ENCODE measurements at regions not wholly inside any gene's neighbourhood (a gene's known extent, or its start where the extent isn't known, plus 50 kb on each side); places are given as distances from the start of the nearest gene placed in this dataset.
"Not testable (repeated sequence)": the region's sequence is repeated elsewhere in the genome, so short reads cannot be mapped to it uniquely, and the experiment has no call there.

DNA sequence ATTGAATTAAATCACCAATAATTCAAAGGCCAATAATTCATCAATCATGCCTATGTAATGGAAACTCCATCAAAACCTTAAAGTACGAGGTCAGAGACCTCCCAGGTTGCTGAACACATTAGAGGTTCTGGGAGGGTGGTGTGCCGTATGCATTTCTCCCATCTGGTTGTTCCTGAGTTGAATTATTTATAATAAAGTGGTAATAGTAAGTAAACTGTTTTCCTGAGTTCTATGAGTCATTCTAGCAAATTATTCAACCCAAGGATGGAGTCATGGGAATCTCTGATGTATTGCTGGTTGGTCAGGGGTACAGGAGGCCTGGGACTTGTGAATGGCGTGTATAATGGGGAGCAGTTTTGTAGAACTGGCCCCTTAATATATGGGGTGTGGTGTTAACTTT lies 191.7 kb downstream of the CARTPT start:
- no peak for DNase-seq

DNA sequence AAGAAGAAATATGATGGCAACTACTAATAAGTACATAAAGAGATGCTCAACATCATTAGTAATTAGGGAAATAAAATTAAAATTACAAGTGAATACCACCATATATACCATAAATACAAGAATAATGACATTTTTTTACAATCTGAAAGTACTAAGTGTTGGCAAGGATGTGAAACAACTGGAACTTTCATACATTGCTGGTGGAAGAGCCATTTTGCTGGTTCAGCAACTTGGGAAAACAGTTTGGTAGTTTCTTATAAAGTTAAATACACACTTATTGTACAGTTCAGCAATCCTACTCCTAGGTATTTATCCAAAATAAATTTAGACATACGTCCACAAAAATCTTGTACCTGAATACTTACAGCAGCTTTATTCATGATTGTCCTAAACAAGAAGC lies 192.9 kb downstream of the CARTPT start:
- DNase-seq: no peak

DNA sequence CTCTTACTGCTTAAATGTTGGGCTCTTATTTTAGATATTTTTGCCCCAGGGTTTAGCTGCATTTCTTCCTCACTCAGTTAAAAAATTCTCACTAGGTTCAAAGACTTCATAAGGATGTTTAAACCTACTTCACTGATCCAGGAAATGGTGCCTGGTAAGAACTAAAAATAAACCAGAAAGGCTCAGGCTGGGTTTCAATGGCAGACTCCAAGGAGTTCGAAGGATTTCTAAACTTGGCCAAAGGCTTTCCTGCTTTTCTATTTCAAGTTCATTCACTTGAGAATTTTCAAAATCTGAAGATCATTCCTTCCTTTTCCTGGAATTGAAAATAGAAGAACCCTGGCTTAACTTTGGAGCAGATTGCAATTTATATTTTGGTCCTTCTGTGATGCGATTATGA lies 193.0 kb upstream of the MAP1B start:
- no peak for DNase-seq

DNA sequence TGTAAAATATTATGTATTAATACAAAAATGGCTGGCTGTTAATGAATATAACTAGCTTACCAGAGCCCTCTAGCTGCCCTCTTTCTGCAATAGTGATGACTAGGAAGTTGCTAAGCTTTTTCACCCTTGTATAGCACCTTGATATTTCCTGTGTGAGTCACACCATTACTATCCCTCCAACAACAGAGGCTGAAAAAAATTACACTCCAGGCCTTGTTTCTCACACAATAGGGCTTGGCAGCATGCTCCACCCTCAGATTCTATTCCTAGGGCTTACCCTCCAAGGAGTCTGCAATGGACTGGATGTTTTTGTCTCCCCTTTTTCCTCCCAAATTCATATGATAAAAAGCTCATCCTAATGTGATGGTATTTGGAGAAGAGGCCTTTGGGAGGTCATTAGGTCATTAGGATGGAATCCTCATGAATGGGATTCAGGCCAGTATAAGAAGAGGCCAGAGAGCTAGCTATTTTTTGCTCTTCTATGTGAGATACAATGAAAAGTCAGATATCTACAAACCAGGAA lies 184.6 kb upstream of the MAP1B start:
- DNase-seq: no peak

DNA sequence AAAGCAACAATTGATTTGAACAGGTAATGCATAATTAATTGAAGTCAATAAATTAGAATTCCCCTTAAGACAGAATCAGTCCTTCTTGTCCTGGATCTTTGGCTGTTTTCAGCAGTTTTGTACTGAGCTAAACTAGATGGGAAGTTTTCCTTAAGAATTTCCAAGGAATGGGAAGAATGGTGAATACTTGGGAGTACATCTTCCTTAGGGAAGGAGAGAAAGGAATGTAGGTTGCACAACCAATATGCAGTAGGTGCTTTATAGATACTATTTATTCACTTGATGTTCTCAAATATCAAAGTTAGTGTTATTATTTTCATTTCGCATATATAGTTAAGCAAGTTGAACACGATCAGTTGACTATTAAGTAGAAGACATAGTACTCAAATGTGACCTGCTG lies 183.5 kb upstream of the MAP1B start:
- no peak for DNase-seq

GRCh38 chr5:71924325-71924724 lies 182.9 kb upstream of the MAP1B start:
- DNase-seq: no peak

DNA sequence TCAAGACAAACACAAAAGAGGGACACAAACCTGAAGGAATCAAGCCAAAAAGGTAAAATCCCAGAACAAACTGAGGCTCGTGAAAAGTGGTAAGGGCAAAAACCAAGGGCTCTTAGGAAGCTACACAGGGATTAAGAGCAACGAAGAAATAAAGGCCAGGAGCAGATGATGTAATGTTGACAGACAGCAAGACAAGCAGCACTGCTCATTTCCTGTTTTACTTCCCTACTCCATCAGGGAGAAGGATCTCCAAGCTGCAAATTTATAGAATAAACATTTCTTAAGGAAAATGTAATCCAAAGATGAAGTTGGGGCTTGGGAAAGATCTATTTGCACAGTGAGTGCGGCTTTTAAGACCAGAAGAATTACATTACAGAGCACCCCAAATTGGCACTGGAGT lies 182.3 kb upstream of the MAP1B start:
- DNase-seq: no peak

DNA sequence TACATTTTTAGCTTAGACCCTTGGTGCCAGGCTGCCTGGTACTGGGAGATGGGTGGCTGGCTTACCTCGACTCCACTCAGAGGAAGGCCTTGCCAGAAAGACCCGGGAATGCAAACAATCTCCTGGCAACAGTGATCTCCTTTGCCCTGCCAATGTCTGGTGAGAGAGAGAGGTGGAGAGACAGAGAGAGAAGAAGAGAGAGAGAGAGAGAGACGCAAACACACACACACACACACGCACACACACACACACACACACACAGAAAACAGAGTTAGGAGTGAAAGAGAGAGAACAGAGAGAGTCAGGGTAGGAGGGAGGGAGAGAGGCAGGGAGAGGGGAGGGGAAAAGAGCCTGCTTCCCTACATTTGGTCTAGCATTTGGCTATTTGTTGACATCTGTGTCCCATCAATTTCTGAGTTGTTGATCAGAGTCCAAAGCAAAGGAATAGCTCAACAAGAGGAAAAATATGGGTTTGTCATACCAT lies 181.6 kb upstream of the MAP1B start:
- DNase-seq: no peak

- no peak for DNase-seq
These were observed 178.3 kb upstream of the MAP1B start for GRCh38 chr5:71929003-71929402.

- not testable (repeated sequence) for DNase-seq
These were observed 176.7 kb upstream of the MAP1B start for GRCh38 chr5:71930554-71930953.

DNA sequence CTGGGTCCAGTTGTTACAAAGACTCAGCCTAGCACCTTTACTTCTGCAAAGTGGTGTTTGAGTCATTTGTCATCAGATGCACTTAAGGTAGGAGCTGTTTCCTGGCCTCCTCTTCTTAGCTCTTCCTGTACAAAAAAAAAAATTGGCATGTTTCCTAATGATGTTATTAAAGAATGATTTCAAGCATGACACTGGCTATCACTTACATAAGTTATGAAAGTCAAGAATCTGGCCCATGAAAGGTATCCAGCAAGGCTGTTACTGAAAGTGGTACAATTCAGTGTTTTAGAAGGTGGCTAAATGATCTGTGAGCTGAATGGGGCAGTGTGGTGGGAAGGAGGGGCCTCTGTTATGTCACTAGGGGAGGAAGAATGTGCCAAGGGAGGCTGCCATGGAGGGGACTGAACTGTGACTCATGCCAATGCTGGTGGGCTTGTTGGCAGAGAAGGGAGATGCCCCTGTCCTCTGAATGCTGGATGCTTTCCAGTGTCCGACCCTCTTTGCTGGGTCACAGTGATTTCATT lies 175.1 kb upstream of the MAP1B start:
- DNase-seq: no peak

DNA sequence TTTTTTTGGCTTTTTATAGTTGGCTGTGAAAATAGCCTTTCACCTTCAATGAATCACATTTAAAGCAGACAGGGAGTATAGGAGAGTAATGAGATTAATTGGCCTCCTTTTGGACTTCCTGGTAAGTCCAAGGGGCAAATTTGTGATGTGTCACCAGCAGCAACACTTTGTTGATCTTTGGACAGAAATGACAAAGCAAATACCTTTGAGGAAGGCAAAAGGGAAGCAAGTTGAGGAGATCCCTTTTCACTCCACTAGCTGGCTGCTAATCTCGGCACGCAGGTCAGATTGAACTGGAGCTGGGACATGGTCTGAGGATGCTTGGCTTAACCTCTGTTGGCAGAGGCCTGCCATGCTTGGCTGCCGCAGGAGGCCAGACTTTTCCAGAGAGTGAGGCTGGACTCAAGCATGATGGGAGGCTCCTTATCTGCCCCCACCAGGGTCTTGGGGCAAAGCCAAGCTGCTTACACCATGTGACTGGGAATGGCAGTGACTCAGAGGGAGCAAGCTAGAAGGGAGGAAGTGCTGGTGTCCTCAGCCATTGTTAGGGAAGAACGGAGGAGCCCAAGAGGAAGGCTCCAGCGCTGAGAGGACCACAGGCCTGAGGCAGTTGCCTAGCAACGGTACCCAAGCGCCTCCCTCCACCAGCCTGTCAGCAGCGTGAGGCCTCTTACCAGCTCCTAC lies 174.5 kb upstream of the MAP1B start:
- no peak for DNase-seq

GRCh38 chr5:71934322-71934721 lies 173.0 kb upstream of the MAP1B start:
- no peak for DNase-seq

- no peak for DNase-seq
These were observed 169.2 kb upstream of the MAP1B start for GRCh38 chr5:71937921-71938698.

GRCh38 chr5:71938895-71939294 lies 168.4 kb upstream of the MAP1B start:
- no peak for DNase-seq

GRCh38 chr5:71939452-71940230 lies 167.6 kb upstream of the MAP1B start:
- no peak for DNase-seq

DNA sequence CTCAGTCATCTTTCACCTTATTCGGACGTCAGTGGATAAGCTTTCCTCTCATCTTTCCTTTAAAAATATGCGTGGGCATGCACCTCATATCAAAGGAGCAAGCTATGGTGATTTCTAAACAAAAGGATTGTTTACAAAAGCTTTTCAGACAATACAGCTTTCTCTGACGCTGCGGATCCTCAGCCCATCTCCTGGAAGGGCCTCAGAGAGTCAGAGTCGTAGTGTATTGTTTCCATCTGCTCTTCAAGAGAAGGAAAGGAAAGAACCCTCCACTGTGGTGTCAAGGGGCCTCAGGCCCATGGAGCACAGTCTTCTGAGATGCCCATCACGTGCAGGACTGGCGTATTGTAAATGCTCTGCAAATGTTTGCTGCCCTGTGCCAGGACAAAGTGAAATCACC lies 163.4 kb upstream of the MAP1B start:
- DNase-seq: no peak

- DNase-seq: no peak
These were observed 161.8 kb upstream of the MAP1B start for GRCh38 chr5:71945436-71945835.

GRCh38 chr5:71946343-71947030 lies 160.8 kb upstream of the MAP1B start:
- no peak for DNase-seq

DNA sequence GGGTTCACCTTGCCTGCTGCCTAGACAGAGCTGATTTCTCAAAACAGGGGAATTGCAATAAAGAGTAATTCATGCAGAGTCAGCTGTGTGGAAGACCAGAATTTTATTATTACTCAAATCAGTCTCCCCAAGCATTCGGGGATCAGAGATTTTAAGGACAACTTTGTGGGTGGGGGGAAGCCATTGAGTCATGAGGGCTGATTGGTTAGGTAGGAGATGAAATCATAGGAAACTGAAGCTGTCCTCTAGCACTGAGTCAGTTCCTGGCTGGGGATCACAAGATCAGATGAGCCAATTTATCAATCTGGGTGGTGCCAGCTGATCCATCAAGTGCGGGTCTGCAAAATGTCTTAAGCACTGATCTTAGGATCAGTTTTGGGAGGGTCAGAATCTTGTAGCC lies 159.1 kb upstream of the MAP1B start:
- DNase-seq: no peak

DNA sequence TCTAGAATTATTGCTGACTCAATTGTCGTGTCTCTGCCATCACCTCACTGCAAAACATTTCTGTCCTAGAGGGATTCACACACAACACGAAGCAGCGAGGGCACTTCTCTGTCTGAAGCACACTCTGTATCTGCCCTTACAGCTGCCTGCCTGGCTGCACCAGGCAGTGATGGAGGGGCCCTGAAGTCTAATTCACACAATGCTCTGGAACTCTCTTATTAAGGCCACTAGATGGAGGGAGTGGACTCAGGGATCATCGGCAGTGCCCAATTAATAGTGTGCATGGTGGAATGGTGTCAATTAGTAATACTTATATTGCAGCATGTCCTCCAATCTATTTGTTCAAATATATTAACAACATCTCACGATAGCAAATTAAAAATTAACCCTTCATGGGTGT lies 157.5 kb upstream of the MAP1B start:
- DNase-seq: no peak

- no peak for DNase-seq
These were observed 153.4 kb upstream of the MAP1B start for GRCh38 chr5:71953866-71954265.

GRCh38 chr5:71954329-71954728 lies 152.9 kb upstream of the MAP1B start:
- DNase-seq: no peak

All from stimulated activated CD8-positive, alpha-beta memory T cell treated with anti-CD3 and anti-CD28 coated beads, Interleukin-4, amount 100 ng/mL, for 48 hours (primary cell).